ENCODE measurements at regions not wholly inside any gene's neighbourhood (a gene's known extent, or its start where the extent isn't known, plus 50 kb on each side); places are given as distances from the start of the nearest gene placed in this dataset.

- no peak overlapping the region for H2AFZ ChIP-seq (ENCODE audit: low read depth, low read length)
- H3K9me3 ChIP-seq (ENCODE audit: control insufficient read depth, low read length), result no peaks in the 10 kb centered on the region
- no peak overlapping the region for H3K23ac ChIP-seq (ENCODE audit: low read length in 2 of 2)
- no peak overlapping the region for H2AK5ac ChIP-seq (ENCODE audit: low read length, severe bottlenecking)
- no peak overlapping the region for H3K14ac ChIP-seq (ENCODE audit: low read length in 2 of 2)
- no peak overlapping the region for H3K18ac ChIP-seq (ENCODE audit: low read depth in 1 of 2, low read length in 2 of 2)
- no peak overlapping the region for H3K9ac ChIP-seq (ENCODE audit: low read length)
- H3K4me2 ChIP-seq (ENCODE audit: low read length, poor library complexity, severe bottlenecking), result no peak overlapping the region
- H3K27ac ChIP-seq (ENCODE audit: low read length, poor library complexity, severe bottlenecking), result no peak overlapping the region
- no peak overlapping the region for H3K4ac ChIP-seq (ENCODE audit: low read depth in 1 of 2, low read length in 2 of 2)
- no peak overlapping the region for H2BK12ac ChIP-seq (ENCODE audit: low read length in 2 of 2)
- 58% methylated on average over 2 of the region's 2 CpGs for WGBS
- peaks cover 0 to 7% of the 10 kb centered on the region in 2 experiments for H3K27me3 ChIP-seq (ENCODE audit: control insufficient read depth in 1 of 2, insufficient read depth in 1 of 2, low read length in 2 of 2)
- no peak overlapping the region for H2BK5ac ChIP-seq (ENCODE audit: low read depth, low read length, poor library complexity, severe bottlenecking)
- no peak overlapping the region for H4K8ac ChIP-seq (ENCODE audit: low read length)
- H2BK120ac ChIP-seq (ENCODE audit: low read depth, low read length), result no peak overlapping the region
- no peak overlapping the region for H3K4me3 ChIP-seq (ENCODE audit: insufficient read depth in 1 of 2, low read depth in 1 of 2, low read length in 2 of 2)
- no peak for DNase-seq
- no peak overlapping the region for H2BK15ac ChIP-seq (ENCODE audit: low read depth, poor library complexity, severe bottlenecking)
- H3K4me1 ChIP-seq (ENCODE audit: control insufficient read depth, insufficient read depth, low read depth, low read length), result no peaks in the 10 kb centered on the region
- no peaks in the 10 kb centered on the region for H3K79me1 ChIP-seq (replicated peaks; ENCODE audit: low read length, poor library complexity, severe bottlenecking)
- no peak overlapping the region for H4K91ac ChIP-seq (ENCODE audit: low read length)
- no peaks in the 10 kb centered on the region for H3K36me3 ChIP-seq (ENCODE audit: control insufficient read depth in 1 of 2, insufficient read depth in 2 of 2, low read depth in 1 of 2, low read length in 2 of 2)
Measured at GRCh38 chr6:14511061-14511586, 393.6 kb downstream of the CD83 start.

- no peak for DNase-seq
- Histone ChIP-seq H4K8ac (ENCODE audit: low read length) (no peak overlapping the region), H4K91ac (ENCODE audit: low read length) (no peak overlapping the region), H3K23ac (ENCODE audit: low read length in 2 of 2) (no peak overlapping the region), H3K27me3 (ENCODE audit: control insufficient read depth in 1 of 2, insufficient read depth in 1 of 2, low read length in 2 of 2) (peaks cover 0 to 7% of the 10 kb centered on the region in 2 experiments), H3K4ac (ENCODE audit: low read depth in 1 of 2, low read length in 2 of 2) (no peak overlapping the region), H2AK5ac (ENCODE audit: low read length, severe bottlenecking) (no peak overlapping the region), H3K36me3 (ENCODE audit: control insufficient read depth in 1 of 2, insufficient read depth in 2 of 2, low read depth in 1 of 2, low read length in 2 of 2) (no peaks in the 10 kb centered on the region), H3K9ac (ENCODE audit: low read length) (no peak overlapping the region), H3K9me3 (ENCODE audit: control insufficient read depth, low read length) (no peaks in the 10 kb centered on the region), H2BK5ac (ENCODE audit: low read depth, low read length, poor library complexity, severe bottlenecking) (no peak overlapping the region), H3K27ac (ENCODE audit: low read length, poor library complexity, severe bottlenecking) (no peak overlapping the region), H3K79me1 (replicated peaks; ENCODE audit: low read length, poor library complexity, severe bottlenecking) (no peaks in the 10 kb centered on the region), H3K4me1 (ENCODE audit: control insufficient read depth, insufficient read depth, low read depth, low read length) (no peaks in the 10 kb centered on the region), H3K4me2 (ENCODE audit: low read length, poor library complexity, severe bottlenecking) (no peak overlapping the region), H3K4me3 (ENCODE audit: insufficient read depth in 1 of 2, low read depth in 1 of 2, low read length in 2 of 2) (no peak overlapping the region), H2BK12ac (ENCODE audit: low read length in 2 of 2) (no peak overlapping the region), H3K14ac (ENCODE audit: low read length in 2 of 2) (no peak overlapping the region), H2AFZ (ENCODE audit: low read depth, low read length) (no peak overlapping the region), H3K18ac (ENCODE audit: low read depth in 1 of 2, low read length in 2 of 2) (no peak overlapping the region), H2BK15ac (ENCODE audit: low read depth, poor library complexity, severe bottlenecking) (no peak overlapping the region), H2BK120ac (ENCODE audit: low read depth, low read length) (no peak overlapping the region)
- WGBS, result 94% methylated on average over 3 of the region's 3 CpGs
Measured at GRCh38 chr6:14512246-14512645, 394.7 kb downstream of the CD83 start.

GRCh38 chr6:14513496-14514393 is 396.2 kb downstream of the CD83 start:
- Histone ChIP-seq H3K9ac (ENCODE audit: low read length) (no peak overlapping the region), H2BK5ac (ENCODE audit: low read depth, low read length, poor library complexity, severe bottlenecking) (no peak overlapping the region), H2BK15ac (ENCODE audit: low read depth, poor library complexity, severe bottlenecking) (no peak overlapping the region), H2AFZ (ENCODE audit: low read depth, low read length) (no peak overlapping the region), H4K8ac (ENCODE audit: low read length) (no peak overlapping the region), H3K27me3 (ENCODE audit: control insufficient read depth in 1 of 2, insufficient read depth in 1 of 2, low read length in 2 of 2) (peaks cover 0 to 7% of the 10 kb centered on the region in 2 experiments), H2AK5ac (ENCODE audit: low read length, severe bottlenecking) (no peak overlapping the region), H4K91ac (ENCODE audit: low read length) (no peak overlapping the region), H3K23ac (ENCODE audit: low read length in 2 of 2) (no peak overlapping the region), H3K36me3 (ENCODE audit: control insufficient read depth in 1 of 2, insufficient read depth in 2 of 2, low read depth in 1 of 2, low read length in 2 of 2) (no peaks in the 10 kb centered on the region), H3K27ac (ENCODE audit: low read length, poor library complexity, severe bottlenecking) (no peak overlapping the region), H3K14ac (ENCODE audit: low read length in 2 of 2) (no peak overlapping the region), H3K4me3 (ENCODE audit: insufficient read depth in 1 of 2, low read depth in 1 of 2, low read length in 2 of 2) (no peak overlapping the region), H3K18ac (ENCODE audit: low read depth in 1 of 2, low read length in 2 of 2) (no peak overlapping the region), H3K9me3 (ENCODE audit: control insufficient read depth, low read length) (no peaks in the 10 kb centered on the region), H2BK12ac (ENCODE audit: low read length in 2 of 2) (no peak overlapping the region), H3K79me1 (replicated peaks; ENCODE audit: low read length, poor library complexity, severe bottlenecking) (no peaks in the 10 kb centered on the region), H2BK120ac (ENCODE audit: low read depth, low read length) (no peak overlapping the region), H3K4ac (ENCODE audit: low read depth in 1 of 2, low read length in 2 of 2) (no peak overlapping the region), H3K4me2 (ENCODE audit: low read length, poor library complexity, severe bottlenecking) (no peak overlapping the region), H3K4me1 (ENCODE audit: control insufficient read depth, insufficient read depth, low read depth, low read length) (no peaks in the 10 kb centered on the region)
- 73% methylated on average over 6 of the region's 7 CpGs for WGBS
- no peak for DNase-seq

- H2BK5ac ChIP-seq (ENCODE audit: low read depth, low read length, poor library complexity, severe bottlenecking), result no peak overlapping the region
- peak overlapping the region in 1 of 2 experiments; percentile 63 for H3K4me3 ChIP-seq (ENCODE audit: insufficient read depth in 1 of 2, low read depth in 1 of 2, low read length in 2 of 2)
- H3K79me1 ChIP-seq (replicated peaks; ENCODE audit: low read length, poor library complexity, severe bottlenecking), result no peaks in the 10 kb centered on the region
- no peak overlapping the region for H3K23ac ChIP-seq (ENCODE audit: low read length in 2 of 2)
- H2BK15ac ChIP-seq (ENCODE audit: low read depth, poor library complexity, severe bottlenecking), result no peak overlapping the region
- no peak overlapping the region for H4K8ac ChIP-seq (ENCODE audit: low read length)
- no peaks in the 10 kb centered on the region for H3K4me1 ChIP-seq (ENCODE audit: control insufficient read depth, insufficient read depth, low read depth, low read length)
- H3K4ac ChIP-seq (ENCODE audit: low read depth in 1 of 2, low read length in 2 of 2), result no peak overlapping the region
- no peak overlapping the region for H3K4me2 ChIP-seq (ENCODE audit: low read length, poor library complexity, severe bottlenecking)
- no peak overlapping the region for H2AK5ac ChIP-seq (ENCODE audit: low read length, severe bottlenecking)
- no peaks in the 10 kb centered on the region for H3K9me3 ChIP-seq (ENCODE audit: control insufficient read depth, low read length)
- no peak overlapping the region for H3K14ac ChIP-seq (ENCODE audit: low read length in 2 of 2)
- H2BK12ac ChIP-seq (ENCODE audit: low read length in 2 of 2), result no peak overlapping the region
- 73% methylated on average over 11 of the region's 11 CpGs for WGBS
- H3K9ac ChIP-seq (ENCODE audit: low read length), result peak overlapping the region; percentile 44
- no peak overlapping the region for H4K91ac ChIP-seq (ENCODE audit: low read length)
- H3K18ac ChIP-seq (ENCODE audit: low read depth in 1 of 2, low read length in 2 of 2), result no peak overlapping the region
- H3K27me3 ChIP-seq (ENCODE audit: control insufficient read depth in 1 of 2, insufficient read depth in 1 of 2, low read length in 2 of 2), result peaks cover 0 to under 1% of the 10 kb centered on the region in 2 experiments
- H2BK120ac ChIP-seq (ENCODE audit: low read depth, low read length), result no peak overlapping the region
- no peak for DNase-seq
- no peak overlapping the region for H2AFZ ChIP-seq (ENCODE audit: low read depth, low read length)
- no peak overlapping the region for H3K27ac ChIP-seq (ENCODE audit: low read length, poor library complexity, severe bottlenecking)
- H3K36me3 ChIP-seq (ENCODE audit: control insufficient read depth in 1 of 2, insufficient read depth in 2 of 2, low read depth in 1 of 2, low read length in 2 of 2), result no peaks in the 10 kb centered on the region
Measured at GRCh38 chr6:14516956-14517355, 399.4 kb downstream of the CD83 start.

Data from mesenchymal stem cell (in vitro differentiated cells and primary cell).